Mesodermal cell (in vitro differentiated cells): ENCODE measurements at regions not wholly inside any gene's neighbourhood (a gene's known extent, or its start where the extent isn't known, plus 50 kb on each side); places are given as distances from the start of the nearest gene placed in this dataset.
"Not testable (repeated sequence)": the region's sequence is repeated elsewhere in the genome, so short reads cannot be mapped to it uniquely, and the experiment has no call there.

Experiments
- H3K27ac ChIP-seq: 2 replicates; pipeline ENCODE4 v1.7.0; 2013; ENCODE audit warnings: mild to moderate bottlenecking, low read depth, low read length, moderate library complexity; ENCODE audit not compliant: severe bottlenecking
- H3K36me3 ChIP-seq: 2 replicates; pipeline ENCODE4 v1.7.1; 2013; ENCODE audit warnings: mild to moderate bottlenecking, low read length, moderate library complexity; ENCODE audit not compliant: control insufficient read depth, insufficient read depth
- H3K4me1 ChIP-seq: one replicate; pipeline ENCODE4 v1.7.1; 2013; ENCODE audit warnings: mild to moderate bottlenecking, low read length; ENCODE audit not compliant: insufficient read depth, control insufficient read depth, poor library complexity, severe bottlenecking
- H3K4me3 ChIP-seq: 2 replicates; pipeline ENCODE4 v1.7.0; 2013; ENCODE audit warnings: low read length, control low read depth, mild to moderate bottlenecking; ENCODE audit not compliant: insufficient read depth, poor library complexity, severe bottlenecking; ENCODE audit errors: extremely low read depth
- H3K9me3 ChIP-seq: 2 replicates; pipeline ENCODE4 v1.7.1; 2013; ENCODE audit warnings: mild to moderate bottlenecking, low read length, moderate library complexity; ENCODE audit not compliant: control insufficient read depth
- WGBS, 2 experiments: methylation state at CpG; one replicate each; pipeline ENCODE4 v1.1.5; 2013; ENCODE audit warnings: missing lambda C conversion rate in 2 of 2; ENCODE audit not compliant: insufficient coverage in 2 of 2; 5-methylcytosine and 5-hydroxymethylcytosine counted together

GRCh38 chr12:12004524-12004923, 66.2 kb upstream of the BCL2L14 start:
- 95 to 97% methylated on average over 3 of the region's 3 CpGs for WGBS, 2 experiments
- no peak overlapping the region for H3K27ac ChIP-seq
- no peaks in the 10 kb centered on the region for H3K9me3 ChIP-seq
- no peaks in the 10 kb centered on the region for H3K36me3 ChIP-seq
- H3K4me3 ChIP-seq, result no peak overlapping the region
- H3K4me1 ChIP-seq, result peaks cover 14% of the 10 kb centered on the region

GRCh38 chr12:12007001-12007712, 63.6 kb upstream of the BCL2L14 start:
- Histone ChIP-seq H3K4me1 (peaks cover 33% of the 10 kb centered on the region), H3K4me3 (no peak overlapping the region), H3K36me3 (no peaks in the 10 kb centered on the region), H3K27ac (no peak overlapping the region), H3K9me3 (no peaks in the 10 kb centered on the region)
- WGBS, 2 experiments, result 86 to 92% methylated on average over 5 to 6 of the region's 7 CpGs

GRCh38 chr12:12007713-12008231, 63.0 kb upstream of the BCL2L14 start:
- WGBS, 2 experiments, result 97% methylated on average over 9 of the region's 9 CpGs
- Histone ChIP-seq H3K36me3 (no peaks in the 10 kb centered on the region), H3K4me3 (no peak overlapping the region), H3K9me3 (no peaks in the 10 kb centered on the region), H3K27ac (no peak overlapping the region), H3K4me1 (peaks cover 33% of the 10 kb centered on the region)

GRCh38 chr12:12008232-12008850, 62.4 kb upstream of the BCL2L14 start:
- H3K36me3 ChIP-seq, result no peaks in the 10 kb centered on the region
- H3K9me3 ChIP-seq, result no peaks in the 10 kb centered on the region
- no peak overlapping the region for H3K4me3 ChIP-seq
- 76 to 78% methylated on average over 6 to 8 of the region's 8 CpGs for WGBS, 2 experiments
- peaks cover 33% of the 10 kb centered on the region for H3K4me1 ChIP-seq
- peak overlapping the region; percentile 69 for H3K27ac ChIP-seq

GRCh38 chr12:12008931-12009611, 61.7 kb upstream of the BCL2L14 start:
- Histone ChIP-seq H3K36me3 (no peaks in the 10 kb centered on the region), H3K27ac (peak overlapping the region; percentile 69), H3K4me1 (peaks cover 33% of the 10 kb centered on the region), H3K4me3 (no peak overlapping the region), H3K9me3 (no peaks in the 10 kb centered on the region)
- WGBS, 2 experiments, result 38 to 45% methylated on average over 6 to 10 of the region's 13 CpGs

- H3K9me3 ChIP-seq, H3K4me3 ChIP-seq, H3K36me3 ChIP-seq: not testable (repeated sequence)
- H3K27ac ChIP-seq, result peak overlapping the region; percentile 69
- H3K4me1 ChIP-seq, result peaks cover 33% of the 10 kb centered on the region
- WGBS, 2 experiments, result 93 to 94% methylated on average over 6 of the region's 6 CpGs
Observed at GRCh38 chr12:12009749-12010276, 60.9 kb upstream of the BCL2L14 start.

GRCh38 chr12:12010277-12011039, 60.3 kb upstream of the BCL2L14 start:
- H3K4me1 ChIP-seq, result peaks cover 33% of the 10 kb centered on the region
- no peak overlapping the region for H3K4me3 ChIP-seq
- no peaks in the 10 kb centered on the region for H3K36me3 ChIP-seq
- peak overlapping the region; percentile 69 for H3K27ac ChIP-seq
- no peaks in the 10 kb centered on the region for H3K9me3 ChIP-seq
- WGBS, 2 experiments, result 82 to 86% methylated on average over 12 to 14 of the region's 18 CpGs

- WGBS, 2 experiments, result 83 to 93% methylated on average over 1 to 2 of the region's 5 CpGs
- H3K36me3 ChIP-seq, result no peaks in the 10 kb centered on the region
- peaks cover 33% of the 10 kb centered on the region for H3K4me1 ChIP-seq
- no peak overlapping the region for H3K4me3 ChIP-seq
- no peak overlapping the region for H3K27ac ChIP-seq
- H3K9me3 ChIP-seq, result no peaks in the 10 kb centered on the region
Observed at GRCh38 chr12:12011880-12012260, 58.9 kb upstream of the BCL2L14 start.

GRCh38 chr12:12015073-12015685, 55.6 kb upstream of the BCL2L14 start:
- Histone ChIP-seq H3K36me3 (no peaks in the 10 kb centered on the region), H3K9me3 (no peaks in the 10 kb centered on the region), H3K4me3 (no peak overlapping the region), H3K4me1 (peaks cover 21% of the 10 kb centered on the region), H3K27ac (no peak overlapping the region)
- 84 to 87% methylated on average over 9 to 10 of the region's 11 CpGs for WGBS, 2 experiments
